VCaP (cell line): ENCODE measurements at regions not wholly inside any gene's neighbourhood (a gene's known extent, or its start where the extent isn't known, plus 50 kb on each side); places are given as distances from the start of the nearest gene placed in this dataset.
A peak's percentile ranks its signal among the peaks of the same experiment; 100 is the strongest.

Experiments used
- H3K27ac ChIP-seq: fragments of 450-650 bp; 2 replicates; pipeline ENCODE4 v1.5.1; 2017
- CTCF ChIP-seq: fragments of 450-650 bp; conservative IDR thresholded peaks from 2 replicates; pipeline ENCODE4 v1.5.1; 2017; ENCODE audit warnings: mild to moderate bottlenecking, moderate library complexity

GRCh38 chr14:101490771-101491170, 70.5 kb upstream of the DIO3 start:
- no peak overlapping the region for H3K27ac ChIP-seq

GRCh38 chr14:101491841-101492240, 69.5 kb upstream of the DIO3 start:
- H3K27ac ChIP-seq, result no peak overlapping the region
- no peak for TF ChIP-seq CTCF

More at GRCh38 chr14:101490771-101491170, 70.5 kb upstream of the DIO3 start:
- TF ChIP-seq CTCF, result no peak

- no peak for TF ChIP-seq CTCF
- no peak overlapping the region for H3K27ac ChIP-seq
These were observed 68.6 kb upstream of the DIO3 start for GRCh38 chr14:101492716-101493115.

- no peak overlapping the region for H3K27ac ChIP-seq
- no peak for TF ChIP-seq CTCF
These were observed 66.5 kb upstream of the DIO3 start for GRCh38 chr14:101494826-101495225.

GRCh38 chr14:101495284-101495683, 66.0 kb upstream of the DIO3 start:
- peak overlapping the region; percentile 24; the same call in 1 of the 2 replicates for H3K27ac ChIP-seq
- no peak for TF ChIP-seq CTCF

- no peak for TF ChIP-seq CTCF
- H3K27ac ChIP-seq, result peak overlapping the region; percentile 24; the same call in 1 of the 2 replicates
These were observed 65.2 kb upstream of the DIO3 start for GRCh38 chr14:101495827-101496775.

- no peak for TF ChIP-seq CTCF
- H3K27ac ChIP-seq, result no peak overlapping the region
These were observed 64.3 kb upstream of the DIO3 start for GRCh38 chr14:101496776-101497683.
